HG03159 (cell line): ENCODE measurements at regions not wholly inside any gene's neighbourhood (a gene's known extent, or its start where the extent isn't known, plus 50 kb on each side); places are given as distances from the start of the nearest gene placed in this dataset.
"Not testable (repeated sequence)": the region's sequence is repeated elsewhere in the genome, so short reads cannot be mapped to it uniquely, and the experiment has no call there.

ENCODE experiments used
- ATAC-seq: cut with Tn5 transposase; IDR thresholded peaks from one replicate; pipeline ENCODE4 v1.9.1; 2021; ENCODE audit warnings: mild to moderate bottlenecking, moderate library complexity; ENCODE audit not compliant: unreplicated experiment

- ATAC-seq = no peak
Observed at GRCh38 chr20:12433724-12434123, 516.0 kb downstream of the BTBD3 start.

GRCh38 chr20:12434672-12435071, 517.0 kb downstream of the BTBD3 start:
- no peak for ATAC-seq

- ATAC-seq = no peak
Observed at GRCh38 chr20:12435268-12435667, 517.6 kb downstream of the BTBD3 start.

- ATAC-seq = no peak
Observed at GRCh38 chr20:12453711-12454110, 536.0 kb downstream of the BTBD3 start.

- ATAC-seq = no peak
Observed at GRCh38 chr20:12455148-12455547, 537.5 kb downstream of the BTBD3 start.

- no peak for ATAC-seq
Observed at GRCh38 chr20:12458241-12458640, 540.5 kb downstream of the BTBD3 start.

GRCh38 chr20:12464036-12464435, 544.7 kb upstream of the SPTLC3 start:
- ATAC-seq = no peak

- no peak for ATAC-seq
Observed at GRCh38 chr20:12466915-12467314, 541.9 kb upstream of the SPTLC3 start.

- no peak for ATAC-seq
Observed at GRCh38 chr20:12467758-12468157, 541.0 kb upstream of the SPTLC3 start.

- ATAC-seq = no peak
Observed at GRCh38 chr20:12482661-12483060, 526.1 kb upstream of the SPTLC3 start.

GRCh38 chr20:12502443-12502842, 506.3 kb upstream of the SPTLC3 start:
- no peak for ATAC-seq

- no peak for ATAC-seq
Observed at GRCh38 chr20:12504779-12505178, 504.0 kb upstream of the SPTLC3 start.

- ATAC-seq = no peak
Observed at GRCh38 chr20:12511499-12511898, 497.3 kb upstream of the SPTLC3 start.

- no peak for ATAC-seq
Observed at GRCh38 chr20:12512755-12513154, 496.0 kb upstream of the SPTLC3 start.

GRCh38 chr20:12528104-12528503, 480.7 kb upstream of the SPTLC3 start:
- no peak for ATAC-seq

GRCh38 chr20:12528591-12529041, 480.2 kb upstream of the SPTLC3 start:
- no peak for ATAC-seq

- no peak for ATAC-seq
Observed at GRCh38 chr20:12531626-12532025, 477.1 kb upstream of the SPTLC3 start.

- ATAC-seq = no peak
Observed at GRCh38 chr20:12535316-12535715, 473.5 kb upstream of the SPTLC3 start.

GRCh38 chr20:12535770-12536169, 473.0 kb upstream of the SPTLC3 start:
- ATAC-seq = no peak

- no peak for ATAC-seq
Observed at GRCh38 chr20:12554426-12554825, 454.3 kb upstream of the SPTLC3 start.

- ATAC-seq = no peak
Observed at GRCh38 chr20:12555369-12555768, 453.4 kb upstream of the SPTLC3 start.

GRCh38 chr20:12555849-12556248, 452.9 kb upstream of the SPTLC3 start:
- ATAC-seq = not testable (repeated sequence)

- no peak for ATAC-seq
Observed at GRCh38 chr20:12557224-12557623, 451.5 kb upstream of the SPTLC3 start.

GRCh38 chr20:12564979-12565378, 443.8 kb upstream of the SPTLC3 start:
- ATAC-seq = no peak
